Left renal pelvis (tissue), 4 donors: ENCODE measurements at regions not wholly inside any gene's neighbourhood (a gene's known extent, or its start where the extent isn't known, plus 50 kb on each side); places are given as distances from the start of the nearest gene placed in this dataset.
"Not testable (repeated sequence)": the region's sequence is repeated elsewhere in the genome, so short reads cannot be mapped to it uniquely, and the experiment has no call there.

Source experiments
- DNase-seq, 4 donors: peaks; one replicate each; pipeline ENCODE4 v3.0.0-alpha.2; 2013; ENCODE audit warnings: low read depth in 4 of 4, low spot score in 3 of 4

DNA sequence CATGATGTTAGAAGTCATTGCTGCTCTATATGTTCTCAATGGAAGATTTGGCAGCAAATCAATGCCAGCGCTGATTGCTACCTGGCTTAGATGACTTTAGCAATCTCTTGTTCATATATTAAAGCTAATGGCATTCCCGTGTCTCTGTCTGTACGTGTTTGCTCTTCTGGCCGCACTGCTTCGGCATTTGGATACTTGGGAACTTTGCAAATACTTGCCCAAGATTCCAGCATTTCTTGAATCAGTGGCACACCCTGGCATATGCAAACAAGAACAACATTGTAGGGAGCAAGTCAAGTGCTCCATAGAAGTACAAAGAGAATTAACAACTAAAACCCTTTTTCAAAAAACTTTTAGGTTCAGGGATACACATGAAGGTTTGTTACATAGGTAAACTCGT lies 128.9 kb upstream of the TMEM164 start:
- no peak for DNase-seq

- DNase-seq, result no peak
Observed at GRCh38 chrX:109874548-109874947, 128.4 kb upstream of the TMEM164 start.

GRCh38 chrX:109875831-109876230 lies 127.1 kb upstream of the TMEM164 start:
- no peak for DNase-seq

DNA sequence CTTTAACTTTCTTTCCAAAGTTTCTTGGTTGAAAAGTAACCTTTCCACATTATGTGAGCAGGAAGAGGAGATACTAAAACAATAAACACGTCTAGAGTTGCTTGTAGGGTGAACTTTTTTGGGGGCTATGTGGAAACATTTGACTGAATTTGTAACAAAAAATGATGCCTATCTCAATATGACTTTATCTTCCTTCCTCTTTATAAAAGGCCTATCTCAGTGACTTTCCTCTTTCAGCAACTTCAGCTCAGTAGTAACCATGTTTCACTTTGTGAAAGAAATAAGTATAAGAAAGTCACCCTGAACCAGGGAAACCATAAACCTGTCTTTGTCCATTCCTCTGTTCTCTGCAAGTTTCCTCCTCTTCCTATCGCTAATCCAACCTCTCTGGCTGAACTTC lies 124.7 kb upstream of the TMEM164 start:
- DNase-seq, result no peak

- DNase-seq, result no peak
Observed at GRCh38 chrX:109879991-109880390, 122.9 kb upstream of the TMEM164 start.

- DNase-seq, result no peak
Observed at GRCh38 chrX:109880629-109881028, 122.3 kb upstream of the TMEM164 start.

- DNase-seq, result no peak
Observed at GRCh38 chrX:109886122-109886761, 116.7 kb upstream of the TMEM164 start.

GRCh38 chrX:109889289-109890006 lies 113.5 kb upstream of the TMEM164 start:
- DNase-seq, result no peak

GRCh38 chrX:109890300-109890699 lies 112.6 kb upstream of the TMEM164 start:
- no peak for DNase-seq

DNA sequence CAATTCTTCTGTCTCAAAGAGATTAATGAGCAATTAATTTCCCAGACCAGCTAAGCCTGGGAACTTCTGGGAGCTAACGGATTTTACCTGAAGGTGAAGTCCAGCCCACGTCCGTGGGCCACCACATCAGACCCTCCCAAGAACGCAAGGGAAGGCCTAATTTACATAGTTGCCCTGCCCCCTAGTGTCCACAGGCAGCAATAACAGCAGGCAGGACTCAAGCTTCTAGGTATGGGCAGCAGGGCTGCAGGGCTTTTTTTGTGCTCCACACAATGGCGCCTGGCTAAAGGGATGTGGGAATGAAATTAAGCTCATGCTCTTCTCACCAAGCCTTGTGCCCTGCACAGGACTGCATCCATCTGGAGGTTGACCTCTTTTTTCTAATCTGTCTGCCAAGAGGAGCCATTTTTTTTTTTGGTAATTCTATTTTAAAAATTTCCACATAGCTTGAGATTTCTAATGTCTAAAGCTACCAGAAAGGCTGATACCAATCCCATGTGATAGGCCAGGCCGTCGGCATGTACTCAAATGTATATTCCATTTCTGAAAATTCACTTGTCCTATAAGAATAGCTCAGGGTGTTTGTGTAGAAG lies 111.9 kb upstream of the TMEM164 start:
- DNase-seq, result peak in 2 of 4 donors; percentile 29 to 41

- DNase-seq, result not testable (repeated sequence)
Observed at GRCh38 chrX:109896024-109896423, 106.9 kb upstream of the TMEM164 start.

DNA sequence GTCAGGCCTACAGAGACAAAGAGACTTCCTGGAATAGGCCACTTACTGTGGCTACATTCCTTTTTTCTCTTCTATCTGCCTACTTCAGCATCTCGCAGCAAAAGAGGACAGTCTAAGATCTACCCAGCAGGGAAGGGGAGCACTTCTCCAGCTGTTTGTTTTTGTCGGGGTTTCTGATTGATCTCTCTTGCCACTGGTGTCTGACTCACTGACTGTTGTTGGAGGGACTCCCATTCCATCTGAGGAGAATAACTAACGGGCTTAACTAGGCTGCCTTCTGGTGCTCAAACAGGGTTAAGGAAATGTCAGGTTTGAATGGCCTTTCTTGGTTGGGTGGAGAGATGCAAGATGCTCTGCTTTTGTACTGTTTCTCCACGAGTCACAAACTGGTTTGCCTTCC lies 100.2 kb upstream of the TMEM164 start:
- DNase-seq, result no peak

DNA sequence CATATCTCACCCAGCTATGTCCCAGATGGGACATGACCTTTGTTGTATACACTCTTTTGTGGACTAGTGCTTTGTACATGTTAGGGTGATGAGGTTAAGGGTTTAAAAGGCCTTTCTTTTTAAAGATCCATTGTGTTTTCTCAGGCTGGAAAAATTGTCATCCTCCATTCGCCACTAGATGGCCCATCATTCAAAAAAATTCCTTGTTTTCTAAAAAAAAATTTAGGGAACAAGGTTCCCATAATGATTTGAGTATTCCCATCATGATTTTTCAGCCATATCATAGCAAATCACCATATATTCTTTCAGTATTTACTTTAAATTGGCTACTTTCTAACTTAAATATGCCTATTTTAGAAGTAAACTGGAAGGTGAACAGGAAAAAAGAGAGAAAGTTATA lies 91.9 kb upstream of the TMEM164 start:
- DNase-seq, result no peak

GRCh38 chrX:109912993-109913392 lies 89.9 kb upstream of the TMEM164 start:
- not testable (repeated sequence) for DNase-seq

- no peak for DNase-seq
Observed at GRCh38 chrX:109914114-109914849, 88.6 kb upstream of the TMEM164 start.

GRCh38 chrX:109918753-109919152 lies 84.2 kb upstream of the TMEM164 start:
- DNase-seq, result no peak

- DNase-seq, result no peak
Observed at GRCh38 chrX:109920325-109920724, 82.6 kb upstream of the TMEM164 start.

DNA sequence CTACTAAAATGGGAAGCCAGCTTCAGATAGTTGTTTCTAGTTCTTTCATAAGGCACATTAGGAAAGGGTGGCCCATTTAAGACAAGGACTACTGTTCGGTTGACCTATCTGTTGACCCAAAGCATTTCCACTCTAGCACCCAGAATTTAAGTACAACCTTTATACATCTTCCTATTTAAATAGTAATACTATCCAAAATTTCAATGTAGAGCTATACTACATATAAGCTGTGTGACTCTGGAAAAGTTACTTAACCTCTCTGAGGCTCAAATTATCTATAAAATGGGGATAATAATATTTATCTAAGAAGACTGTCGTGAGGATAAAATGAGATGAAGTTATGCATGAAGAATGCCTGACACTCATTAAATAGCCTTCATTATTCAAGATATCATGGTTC lies 82.0 kb upstream of the TMEM164 start:
- no peak for DNase-seq

DNA sequence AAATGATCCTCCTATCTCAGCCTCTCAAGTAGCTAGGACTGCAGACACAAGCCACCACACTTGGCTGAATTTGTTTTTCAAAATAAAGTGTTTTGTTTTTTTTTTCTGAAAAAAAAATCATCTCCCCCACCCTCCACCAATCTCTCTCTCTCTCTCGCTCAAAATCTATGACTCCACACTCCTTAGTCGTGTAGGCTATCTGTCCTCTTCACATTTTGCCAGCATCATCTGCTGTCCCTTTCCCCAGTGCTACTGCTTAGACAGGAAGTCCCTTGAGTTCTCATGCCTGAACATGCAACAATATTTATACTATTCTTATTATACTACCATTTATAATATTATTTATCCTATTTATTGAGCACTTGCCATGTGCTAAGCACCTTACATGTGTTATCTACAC lies 80.7 kb upstream of the TMEM164 start:
- DNase-seq, result no peak

GRCh38 chrX:109925003-109925402 lies 77.9 kb upstream of the TMEM164 start:
- not testable (repeated sequence) for DNase-seq

DNA sequence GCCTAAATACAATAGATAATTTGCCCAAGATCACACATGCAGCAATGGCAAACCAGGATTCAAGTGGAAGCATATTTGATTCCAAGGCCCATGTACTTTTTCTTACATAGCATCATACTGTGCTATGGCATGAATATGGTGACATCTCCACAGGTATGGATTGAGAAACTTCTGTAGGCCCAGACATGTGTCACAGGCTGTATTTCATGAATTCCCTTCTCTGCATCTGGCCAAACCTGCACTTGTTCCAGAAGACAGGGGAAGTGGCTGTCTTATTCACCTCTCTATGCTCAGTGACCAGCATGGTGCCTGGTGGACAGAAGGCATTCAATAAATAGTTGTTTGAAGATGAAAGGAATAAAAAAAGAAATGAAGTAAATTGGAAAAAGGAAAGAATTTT lies 77.3 kb upstream of the TMEM164 start:
- DNase-seq, result no peak
